ENCODE measurements at regions not wholly inside any gene's neighbourhood (a gene's known extent, or its start where the extent isn't known, plus 50 kb on each side); places are given as distances from the start of the nearest gene placed in this dataset.

GRCh38 chr6:105972440-105972839 is 113.7 kb upstream of the PRDM1 start:
- TF ChIP-seq POLR2A (IDR thresholded peaks at IDR 0.05; ENCODE audit: low read depth, low read length) (no peak), SPI1 (IDR thresholded peaks at IDR 0.05; ENCODE audit: low read depth, low read length) (no peak), POLR2AphosphoS5 (IDR thresholded peaks at IDR 0.05; ENCODE audit: low read depth, low read length) (no peak), TAF1 (IDR thresholded peaks at IDR 0.05; ENCODE audit: low read depth, low read length) (no peak)

Measured in GM12891 (cell line).